ENCODE measurements at regions not wholly inside any gene's neighbourhood (a gene's known extent, or its start where the extent isn't known, plus 50 kb on each side); places are given as distances from the start of the nearest gene placed in this dataset.
"Not testable (repeated sequence)": the region's sequence is repeated elsewhere in the genome, so short reads cannot be mapped to it uniquely, and the experiment has no call there.

GRCh38 chr16:79969458-79969857 is 368.9 kb upstream of the MAF start:
- no peak for DNase-seq

GRCh38 chr16:79966226-79966625 is 365.7 kb upstream of the MAF start:
- no peak for DNase-seq

GRCh38 chr16:79965718-79966117 is 365.2 kb upstream of the MAF start:
- no peak for DNase-seq

GRCh38 chr16:79964104-79964503 is 363.6 kb upstream of the MAF start:
- no peak for DNase-seq

GRCh38 chr16:79962962-79963361 is 362.4 kb upstream of the MAF start:
- DNase-seq: no peak

GRCh38 chr16:79959226-79959625 is 358.7 kb upstream of the MAF start:
- DNase-seq: no peak

GRCh38 chr16:79954921-79955705 is 354.6 kb upstream of the MAF start:
- DNase-seq: no peak

GRCh38 chr16:79950932-79951719 is 350.6 kb upstream of the MAF start:
- DNase-seq: no peak

GRCh38 chr16:79949417-79949816 is 348.9 kb upstream of the MAF start:
- DNase-seq: no peak

GRCh38 chr16:79947771-79948170 is 347.2 kb upstream of the MAF start:
- DNase-seq: no peak

GRCh38 chr16:79946252-79946651 is 345.7 kb upstream of the MAF start:
- no peak for DNase-seq

GRCh38 chr16:79943736-79944135 is 343.2 kb upstream of the MAF start:
- DNase-seq: peak in 1 of 2 experiments; percentile 1

GRCh38 chr16:79938575-79938974 is 338.0 kb upstream of the MAF start:
- DNase-seq: no peak

GRCh38 chr16:79937671-79938070 is 337.1 kb upstream of the MAF start:
- DNase-seq: not testable (repeated sequence)

GRCh38 chr16:79933603-79934002 is 333.1 kb upstream of the MAF start:
- no peak for DNase-seq

- no peak for DNase-seq
Measured at GRCh38 chr16:79932572-79932971, 332.0 kb upstream of the MAF start.

GRCh38 chr16:79931721-79932120 is 331.2 kb upstream of the MAF start:
- DNase-seq: no peak

- DNase-seq: no peak
Measured at GRCh38 chr16:79929260-79929965, 328.9 kb upstream of the MAF start.

- DNase-seq: no peak
Measured at GRCh38 chr16:79928142-79928873, 327.8 kb upstream of the MAF start.

GRCh38 chr16:79926451-79927205 is 326.1 kb upstream of the MAF start:
- DNase-seq: no peak

GRCh38 chr16:79923431-79923830 is 322.9 kb upstream of the MAF start:
- DNase-seq: no peak

- no peak for DNase-seq
Measured at GRCh38 chr16:79920685-79921084, 320.1 kb upstream of the MAF start.

Data from Kasumi-1 (cell line).